IPS DF 19.7 (cell line): ENCODE measurements at regions not wholly inside any gene's neighbourhood (a gene's known extent, or its start where the extent isn't known, plus 50 kb on each side); places are given as distances from the start of the nearest gene placed in this dataset.
"Not testable (repeated sequence)": the region's sequence is repeated elsewhere in the genome, so short reads cannot be mapped to it uniquely, and the experiment has no call there.

Experiments
- DNase-seq: peaks from one replicate; pipeline ENCODE4 v3.0.0-alpha.2; 2013; ENCODE audit warnings: low read depth, low spot score

- DNase-seq = no peak
Measured at GRCh38 chr17:27049104-27049784, 244.7 kb upstream of the WSB1 start.

GRCh38 chr17:27065588-27065987, 228.3 kb upstream of the WSB1 start:
- no peak for DNase-seq

- DNase-seq = no peak
Measured at GRCh38 chr17:27066315-27066714, 227.6 kb upstream of the WSB1 start.

GRCh38 chr17:27069842-27070508, 223.9 kb upstream of the WSB1 start:
- no peak for DNase-seq

GRCh38 chr17:27070836-27071235, 223.1 kb upstream of the WSB1 start:
- no peak for DNase-seq

- DNase-seq = no peak
Measured at GRCh38 chr17:27072885-27073284, 221.0 kb upstream of the WSB1 start.

GRCh38 chr17:27076814-27077213, 217.1 kb upstream of the WSB1 start:
- DNase-seq = no peak

- no peak for DNase-seq
Measured at GRCh38 chr17:27078296-27078695, 215.6 kb upstream of the WSB1 start.

GRCh38 chr17:27079660-27080059, 214.3 kb upstream of the WSB1 start:
- DNase-seq = no peak

- no peak for DNase-seq
Measured at GRCh38 chr17:27081002-27081638, 212.8 kb upstream of the WSB1 start.

- no peak for DNase-seq
Measured at GRCh38 chr17:27082023-27082774, 211.7 kb upstream of the WSB1 start.

- DNase-seq = no peak
Measured at GRCh38 chr17:27082775-27083154, 211.1 kb upstream of the WSB1 start.

- no peak for DNase-seq
Measured at GRCh38 chr17:27083408-27084185, 210.3 kb upstream of the WSB1 start.

GRCh38 chr17:27085517-27085916, 208.4 kb upstream of the WSB1 start:
- no peak for DNase-seq

- DNase-seq = no peak
Measured at GRCh38 chr17:27086526-27086925, 207.4 kb upstream of the WSB1 start.

GRCh38 chr17:27087935-27088766, 205.8 kb upstream of the WSB1 start:
- no peak for DNase-seq

- no peak for DNase-seq
Measured at GRCh38 chr17:27088767-27089078, 205.2 kb upstream of the WSB1 start.

- DNase-seq = not testable (repeated sequence)
Measured at GRCh38 chr17:27089079-27089928, 204.6 kb upstream of the WSB1 start.

GRCh38 chr17:27089929-27090247, 204.0 kb upstream of the WSB1 start:
- DNase-seq = no peak

GRCh38 chr17:27090450-27091042, 203.4 kb upstream of the WSB1 start:
- not testable (repeated sequence) for DNase-seq
